CD4-positive, alpha-beta T cell treated with Interleukin-15 for 1 hour (primary cell): ENCODE measurements at regions not wholly inside any gene's neighbourhood (a gene's known extent, or its start where the extent isn't known, plus 50 kb on each side); places are given as distances from the start of the nearest gene placed in this dataset.
"Not testable (repeated sequence)": the region's sequence is repeated elsewhere in the genome, so short reads cannot be mapped to it uniquely, and the experiment has no call there.

ENCODE experiments used
- DNase-seq: peaks from one replicate; pipeline ENCODE4 v3.0.0-alpha.2; 2020

DNA sequence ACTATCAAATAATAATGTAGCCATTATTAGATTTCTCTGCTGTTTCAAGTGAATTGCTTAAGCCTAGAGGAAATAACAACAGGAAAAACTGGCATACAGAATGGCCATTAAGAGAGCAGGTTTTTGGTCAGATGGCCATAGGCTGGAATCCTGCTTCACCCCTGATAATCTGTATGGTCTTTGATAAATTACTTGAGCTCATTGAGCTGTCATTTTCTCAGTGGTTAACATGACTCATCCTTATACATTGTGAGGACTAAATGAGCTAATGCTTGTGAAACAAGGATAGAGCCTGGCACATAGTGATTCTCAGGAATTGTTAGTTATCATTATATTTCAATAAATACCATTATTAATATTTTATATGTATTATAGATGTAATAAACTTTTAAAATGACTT lies 516.5 kb downstream of the KIF4B start:
- DNase-seq, result no peak

DNA sequence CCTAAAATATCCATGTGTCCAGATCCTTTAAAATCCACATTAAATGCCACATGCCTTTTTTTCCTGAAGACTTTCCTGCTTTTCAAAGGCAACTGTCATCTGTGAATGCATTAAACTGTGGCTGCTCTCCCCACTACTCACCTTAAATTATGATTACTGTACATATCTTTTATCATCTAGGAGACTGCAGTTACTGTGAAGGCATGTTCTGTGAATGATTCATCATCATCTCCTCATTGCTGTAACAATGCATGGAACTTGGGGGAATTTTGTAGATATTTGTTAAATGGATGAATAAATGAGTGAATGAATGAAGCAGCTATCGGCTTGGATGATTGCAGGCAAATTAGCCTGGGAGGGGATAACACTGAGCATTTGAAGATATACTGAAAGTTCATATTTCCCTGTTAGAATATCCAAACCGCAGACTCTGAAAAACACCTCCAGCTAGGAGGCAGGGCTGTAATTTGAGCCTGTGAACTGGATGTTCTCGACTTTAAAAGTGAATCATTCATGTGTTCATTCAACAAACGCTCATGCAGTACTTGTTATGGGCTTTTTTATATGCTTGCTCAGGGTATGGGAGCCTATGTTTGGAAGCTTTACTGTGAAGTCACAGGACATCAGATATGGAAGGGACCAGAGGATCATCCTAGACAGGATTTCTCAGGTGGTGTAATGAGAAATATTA lies 519.2 kb downstream of the KIF4B start:
- no peak for DNase-seq

DNA sequence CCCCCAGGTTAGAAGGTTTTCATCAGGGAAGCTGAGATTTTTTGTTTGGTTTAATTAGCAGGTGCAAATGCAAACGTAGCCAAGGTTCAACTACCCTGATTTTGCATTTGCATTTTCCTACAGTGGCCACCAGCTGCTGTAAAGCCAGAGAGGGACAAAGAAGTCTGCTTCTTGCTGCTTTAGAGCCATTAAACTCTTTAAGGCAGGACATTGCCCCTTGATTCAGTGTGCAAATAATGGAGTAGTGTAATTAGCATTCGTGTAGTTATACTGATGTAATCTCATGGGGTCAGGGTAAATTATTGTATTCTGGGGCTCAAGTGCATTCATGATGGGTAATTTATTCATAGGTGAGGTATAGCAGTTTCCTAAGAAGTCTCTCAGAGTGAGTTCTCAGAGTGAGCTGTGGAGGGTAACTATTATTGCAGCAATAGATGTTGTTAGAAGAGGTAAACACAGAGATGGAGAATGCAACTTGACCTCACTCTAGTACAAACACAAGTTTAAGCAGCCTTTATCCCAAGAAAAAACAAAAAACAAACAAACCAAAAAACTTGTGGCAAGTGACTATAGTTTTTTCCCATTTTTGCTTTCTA lies 526.5 kb downstream of the KIF4B start:
- no peak for DNase-seq

DNA sequence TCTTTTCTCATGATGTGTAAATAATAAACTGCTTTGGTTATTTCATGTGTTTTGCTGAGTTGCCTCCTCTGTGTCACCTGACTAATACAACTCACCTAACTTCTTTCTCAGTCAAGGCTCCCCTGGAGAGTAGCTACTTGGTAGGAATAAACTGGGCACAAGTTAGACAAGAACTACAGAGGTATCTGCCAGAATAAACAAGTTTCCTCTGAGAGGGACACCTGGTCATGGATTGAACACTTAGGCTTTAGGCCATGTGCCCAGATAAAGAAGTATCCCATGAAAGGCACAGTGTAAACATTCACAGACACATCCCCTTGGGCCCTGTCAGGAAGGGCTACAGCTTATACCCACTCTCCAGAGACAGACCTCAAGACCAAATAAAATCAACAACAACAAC lies 532.5 kb downstream of the KIF4B start:
- DNase-seq, result no peak

DNA sequence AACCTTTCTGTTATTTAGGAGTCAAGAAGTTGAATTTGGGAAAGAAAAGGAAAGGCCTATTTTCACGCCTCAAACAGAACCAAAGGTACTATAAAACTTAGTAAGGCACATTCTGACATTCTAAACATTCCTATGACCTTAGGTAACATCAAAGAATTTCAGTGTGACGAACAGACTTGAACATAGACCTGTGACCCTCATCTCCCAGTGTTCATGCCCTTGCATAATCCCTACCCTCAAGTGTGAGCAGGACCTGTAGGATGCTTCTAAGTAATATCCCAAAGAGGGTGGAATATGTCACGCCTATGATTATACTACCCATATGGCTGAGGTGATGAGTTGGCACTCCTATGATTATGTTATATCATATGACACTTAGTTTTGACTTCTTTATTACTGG lies 540.9 kb downstream of the KIF4B start:
- no peak for DNase-seq

DNA sequence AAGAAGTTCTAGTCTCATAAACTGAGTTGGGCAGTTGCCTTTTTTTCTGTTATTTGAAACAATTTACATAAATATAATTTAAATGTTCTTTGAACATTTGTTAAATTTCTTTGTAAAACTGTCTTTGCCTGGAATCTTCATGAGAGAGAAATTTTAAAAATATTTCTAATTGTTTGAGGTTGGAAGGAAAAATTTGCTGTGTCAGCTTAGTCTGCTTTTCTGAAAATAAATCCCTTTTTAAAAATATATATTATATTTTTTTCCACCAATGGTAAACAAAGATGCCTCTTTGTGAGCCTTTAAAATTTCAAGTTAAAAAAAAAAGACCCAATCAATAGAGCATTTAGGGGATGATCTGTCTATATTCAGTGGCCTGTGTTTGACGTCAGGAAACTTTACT lies 542.7 kb downstream of the KIF4B start:
- DNase-seq, result no peak

DNA sequence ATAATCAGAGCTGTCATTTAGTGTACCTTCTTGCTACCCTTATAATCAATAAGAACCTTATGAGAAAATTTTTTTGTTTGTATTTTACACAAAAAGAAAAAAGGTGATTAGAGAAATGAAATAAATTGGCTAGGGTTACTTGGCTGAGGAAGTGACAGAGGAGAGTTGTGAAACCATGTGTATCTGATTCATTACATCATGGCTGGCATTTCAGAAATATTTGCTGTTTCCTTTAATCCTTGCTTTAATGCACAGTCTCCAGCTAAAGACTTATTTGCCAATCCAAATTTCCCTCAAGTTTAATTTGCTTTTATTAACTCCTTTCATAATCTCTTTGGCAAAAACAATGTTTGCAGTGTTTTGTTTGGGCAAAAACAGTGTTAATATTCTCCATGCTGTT lies 543.1 kb downstream of the KIF4B start:
- no peak for DNase-seq

DNA sequence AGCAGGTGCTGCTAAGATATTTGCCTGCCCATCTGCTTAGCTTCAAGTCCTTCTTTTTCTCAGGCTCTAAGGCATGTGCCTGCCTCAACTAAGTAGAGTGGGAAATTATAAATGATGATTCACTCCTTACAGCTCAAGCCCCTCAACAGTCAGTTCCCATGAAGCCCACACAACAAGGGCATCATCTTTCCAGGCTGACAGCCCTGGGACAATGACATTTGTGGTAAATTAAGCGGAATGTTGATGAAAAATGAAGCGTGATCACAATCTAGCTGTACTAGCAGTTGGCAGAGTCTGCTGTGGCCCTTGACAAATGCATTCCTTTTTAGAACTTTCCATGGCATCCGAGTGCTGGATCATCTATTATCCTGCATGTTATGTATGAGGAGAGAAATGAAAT lies 548.6 kb downstream of the KIF4B start:
- DNase-seq, result no peak

DNA sequence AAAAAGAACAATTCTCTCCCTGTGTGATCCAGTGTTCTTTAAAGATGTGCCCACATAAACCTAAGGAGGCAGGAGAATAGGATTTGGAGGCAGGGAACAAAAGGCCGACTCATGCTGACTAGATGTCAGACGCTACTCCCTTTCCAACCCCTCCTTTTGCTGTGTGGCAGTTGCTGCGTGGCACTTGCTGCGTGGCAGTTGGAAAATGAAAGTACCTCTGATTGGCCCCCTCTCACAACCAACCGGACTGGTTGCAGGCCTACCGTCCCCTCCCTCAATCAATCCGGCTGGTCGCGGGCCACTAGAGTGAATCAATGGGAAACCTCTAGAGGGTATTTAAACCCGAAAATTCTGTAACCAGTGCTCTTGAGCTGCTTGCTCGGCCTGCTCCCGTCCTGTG lies 551.0 kb downstream of the KIF4B start:
- no peak for DNase-seq

DNA sequence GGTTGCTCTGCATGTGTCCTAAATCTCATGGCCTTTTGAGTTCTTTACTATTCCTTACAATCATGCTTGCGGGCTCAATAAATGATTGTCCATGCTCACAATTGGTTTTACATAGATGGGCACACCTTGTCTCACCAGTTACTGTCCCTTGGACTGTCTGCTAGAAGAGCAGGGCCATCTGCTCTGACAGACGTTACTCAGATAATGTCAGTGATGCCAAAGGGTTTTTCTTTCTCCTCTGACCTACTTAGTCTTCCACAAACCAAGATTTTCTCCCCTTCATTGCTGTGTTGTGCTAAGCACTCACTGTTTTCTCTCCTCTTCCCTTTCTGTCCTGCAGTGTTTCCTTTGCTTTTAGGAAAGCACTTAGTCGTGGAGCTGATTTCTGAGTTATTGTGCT lies 562.3 kb downstream of the KIF4B start:
- no peak for DNase-seq

DNA sequence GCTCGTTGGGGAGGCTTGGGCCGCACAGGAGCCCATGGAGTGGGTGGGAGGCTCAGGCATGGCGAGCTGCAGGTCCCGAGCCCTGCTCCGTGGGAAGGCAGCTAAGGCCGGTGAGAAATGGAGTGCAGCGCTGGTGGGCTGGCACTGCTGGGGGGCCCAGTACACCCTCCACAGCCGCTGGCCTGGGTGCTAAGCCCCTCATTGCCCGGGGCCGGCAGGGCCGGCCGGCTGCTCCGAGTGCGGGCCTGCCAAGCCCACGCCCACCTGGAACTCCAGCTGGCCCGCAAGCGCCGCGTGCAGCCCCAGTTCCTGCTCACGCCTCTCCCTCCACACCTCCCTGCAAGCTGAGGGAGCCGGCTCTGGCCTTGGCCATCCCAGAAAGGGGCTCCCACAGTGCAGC lies 573.3 kb downstream of the KIF4B start:
- DNase-seq, result not testable (repeated sequence)

DNA sequence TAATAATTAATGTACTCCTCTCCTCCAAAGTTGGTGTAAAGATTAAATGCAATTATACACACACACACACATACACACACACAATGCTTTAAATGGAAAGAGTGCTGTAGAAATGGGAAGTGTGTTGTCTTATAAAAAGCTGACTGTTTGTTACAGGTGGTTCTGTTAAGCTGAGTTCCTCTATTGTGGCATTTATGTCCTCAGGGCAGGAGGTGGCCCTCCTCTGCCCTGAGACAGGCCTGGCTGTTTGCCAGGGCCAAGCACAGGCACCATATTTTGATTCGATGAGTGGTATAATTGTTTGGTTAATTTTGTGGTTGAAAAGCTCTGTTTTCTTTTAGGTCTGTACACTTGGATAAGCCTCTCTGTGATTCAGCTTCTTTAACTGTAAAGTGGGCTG lies 573.9 kb downstream of the KIF4B start:
- no peak for DNase-seq

DNA sequence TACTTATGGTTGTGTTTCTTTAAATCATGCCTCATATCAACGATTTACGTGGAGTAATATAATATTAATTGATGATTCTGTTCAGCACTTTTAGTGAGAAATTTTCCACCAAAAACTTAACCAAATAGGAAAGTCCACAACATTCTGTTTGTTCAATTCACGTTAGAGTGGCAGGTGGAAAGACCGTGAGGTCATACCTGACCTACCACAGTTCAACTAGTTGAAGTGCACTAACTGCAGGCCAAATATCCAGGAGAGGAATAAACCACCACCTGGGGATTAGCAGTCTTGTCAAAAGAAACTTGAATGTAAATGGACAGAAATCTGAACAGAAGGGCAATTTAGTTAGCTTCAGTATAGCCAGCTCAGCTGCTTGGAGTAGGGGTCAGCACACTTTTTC lies 577.7 kb downstream of the KIF4B start:
- no peak for DNase-seq

DNA sequence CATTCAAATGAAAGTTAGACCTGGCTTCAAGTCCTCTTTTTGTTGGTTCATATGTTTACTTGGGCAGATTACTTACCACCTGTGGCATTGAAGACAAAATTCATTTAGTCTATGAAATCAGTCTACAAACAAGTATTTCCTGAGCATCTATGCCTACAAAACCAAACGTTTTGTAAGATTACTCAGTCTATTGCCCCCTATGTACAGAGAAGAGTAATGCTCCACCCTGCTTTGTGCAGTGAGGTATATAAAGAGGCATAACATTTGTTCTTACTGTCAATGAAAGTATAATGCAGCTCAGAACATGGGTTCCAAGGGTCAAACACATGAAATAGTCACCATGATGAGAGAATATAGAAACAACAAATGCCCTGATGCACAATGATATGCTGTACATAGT lies 580.7 kb downstream of the KIF4B start:
- no peak for DNase-seq

DNA sequence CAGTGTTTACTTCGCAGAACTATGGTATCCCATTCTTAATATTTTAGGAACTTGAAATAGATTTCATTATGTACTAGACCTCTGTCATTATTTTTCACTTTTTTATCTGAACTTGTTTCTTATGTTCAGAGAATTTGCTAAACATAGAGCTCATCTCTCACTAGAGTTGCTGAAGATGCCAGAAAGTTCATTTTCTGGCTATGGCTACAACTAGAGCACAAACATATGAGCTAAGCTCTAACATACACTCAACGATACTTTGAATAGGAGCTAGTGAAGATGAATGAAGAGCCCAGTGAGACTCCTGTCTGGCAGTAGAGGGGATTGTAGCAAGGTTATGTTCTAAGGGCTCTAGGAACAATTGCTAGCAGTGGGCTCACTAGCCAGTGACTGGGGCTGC lies 582.2 kb downstream of the KIF4B start:
- no peak for DNase-seq

DNA sequence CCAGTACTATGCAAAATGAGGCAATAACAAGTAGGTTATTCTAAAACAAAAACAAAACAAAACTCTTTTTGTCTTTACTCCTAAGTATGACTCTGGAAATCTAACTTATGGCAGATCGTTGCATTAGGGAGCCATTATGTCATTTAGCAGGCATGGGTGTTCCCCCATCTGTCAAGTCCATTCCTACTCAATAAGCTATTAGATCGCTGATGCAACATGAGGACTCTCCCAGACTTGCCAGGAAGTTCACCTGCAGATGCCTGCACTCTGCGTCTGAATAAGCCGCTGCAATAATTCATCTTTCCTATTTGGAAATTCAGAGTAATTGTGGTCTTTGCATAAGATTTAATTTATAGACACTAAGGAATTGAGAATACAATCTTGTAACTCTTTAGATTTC lies 585.0 kb downstream of the KIF4B start:
- no peak for DNase-seq

DNA sequence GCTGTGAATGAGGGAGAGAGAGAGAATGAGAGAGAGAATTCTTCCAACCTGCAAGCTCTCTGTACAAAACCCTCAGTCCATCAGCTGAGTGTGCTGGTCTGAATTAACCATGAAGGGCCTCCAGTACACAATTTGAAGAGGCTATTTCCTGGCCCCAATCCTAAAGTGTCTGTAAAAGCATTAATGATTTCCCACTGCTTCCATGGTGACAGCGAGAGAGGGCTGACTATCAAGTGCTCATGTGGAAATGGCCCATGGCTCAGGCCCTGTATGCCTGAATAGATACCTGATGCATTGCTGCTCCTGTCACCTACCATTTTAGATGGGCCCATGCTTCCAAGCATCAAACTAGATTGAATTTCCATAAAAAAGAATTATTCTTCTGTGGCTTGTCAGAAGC lies 592.4 kb downstream of the KIF4B start:
- DNase-seq, result no peak

DNA sequence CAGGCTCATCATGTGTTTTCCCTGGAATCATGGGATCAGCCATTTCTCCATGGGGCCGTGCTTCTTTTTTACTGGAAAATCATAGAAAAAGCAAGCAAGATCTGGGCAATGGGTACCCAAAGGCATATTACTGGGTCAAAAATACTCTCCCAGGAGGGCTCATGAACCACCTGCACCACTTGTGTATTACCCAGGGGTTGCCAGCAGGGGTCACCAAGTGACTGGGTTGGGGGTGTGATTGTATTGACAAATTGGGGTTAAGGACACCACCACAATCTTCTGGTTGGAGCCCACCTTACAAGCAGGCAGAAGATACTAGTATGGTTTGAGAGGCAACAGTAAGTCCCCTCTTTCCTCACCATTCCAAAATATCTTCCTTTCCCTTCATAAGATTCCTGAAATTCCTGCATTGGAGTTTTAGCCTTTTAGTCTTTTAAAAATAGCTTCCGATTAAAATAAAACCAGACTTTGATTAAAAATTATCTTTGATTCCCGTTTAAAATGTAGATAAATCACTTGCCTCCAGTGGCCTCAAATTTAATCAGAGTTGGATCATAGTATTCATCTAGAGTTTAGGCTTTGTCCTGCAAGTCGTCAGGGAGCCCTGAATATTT lies 603.3 kb downstream of the KIF4B start:
- DNase-seq, result no peak

DNA sequence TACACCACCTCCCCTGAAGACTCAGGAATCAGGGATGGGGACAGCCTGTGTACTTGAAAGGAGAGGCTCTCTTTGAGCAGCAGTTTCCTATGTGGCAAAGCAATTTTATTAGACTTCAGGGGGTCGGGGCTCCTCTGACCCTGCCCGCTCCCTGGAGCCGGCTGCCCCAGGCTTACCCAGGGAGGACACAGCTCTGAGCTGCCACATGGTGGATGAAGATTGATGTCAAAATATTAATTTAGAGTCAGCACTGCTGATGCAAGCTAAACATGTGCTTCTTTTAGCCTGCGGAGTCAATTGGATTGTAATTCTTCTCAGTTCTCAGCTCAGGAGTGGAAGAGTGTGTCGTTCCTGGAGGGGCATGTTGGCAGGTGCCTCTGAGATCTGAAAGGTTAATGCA lies 606.1 kb downstream of the KIF4B start:
- DNase-seq, result no peak

DNA sequence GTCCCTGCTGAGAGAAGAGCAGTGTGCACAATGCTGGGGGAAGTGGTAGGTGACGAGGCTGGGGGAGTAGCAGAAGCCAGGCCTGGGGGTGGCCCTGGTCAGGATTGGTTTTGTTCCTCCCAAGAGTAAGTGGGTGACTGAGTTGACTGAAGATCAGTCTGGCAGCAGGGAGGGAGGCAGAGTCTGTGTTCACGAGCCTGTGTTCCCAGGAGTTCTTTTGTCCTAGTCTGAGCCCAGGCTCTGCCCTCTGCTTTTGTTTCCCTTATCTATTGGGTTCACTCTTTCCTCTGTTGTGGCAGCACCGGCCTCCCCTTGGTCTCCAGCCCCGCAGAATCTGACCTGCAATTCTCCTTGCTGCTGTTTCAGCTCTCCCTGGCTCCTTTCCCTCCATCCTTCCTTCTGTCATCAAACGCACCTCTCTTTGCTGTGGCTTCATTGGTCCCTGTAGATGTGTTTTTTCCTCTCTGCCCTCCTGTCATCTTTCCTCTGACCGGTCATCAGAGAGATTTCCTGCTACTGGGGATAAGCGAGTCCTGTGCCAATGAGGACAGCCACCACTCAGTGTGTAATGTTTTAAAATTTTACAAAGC lies 607.4 kb downstream of the KIF4B start:
- DNase-seq, result no peak

DNA sequence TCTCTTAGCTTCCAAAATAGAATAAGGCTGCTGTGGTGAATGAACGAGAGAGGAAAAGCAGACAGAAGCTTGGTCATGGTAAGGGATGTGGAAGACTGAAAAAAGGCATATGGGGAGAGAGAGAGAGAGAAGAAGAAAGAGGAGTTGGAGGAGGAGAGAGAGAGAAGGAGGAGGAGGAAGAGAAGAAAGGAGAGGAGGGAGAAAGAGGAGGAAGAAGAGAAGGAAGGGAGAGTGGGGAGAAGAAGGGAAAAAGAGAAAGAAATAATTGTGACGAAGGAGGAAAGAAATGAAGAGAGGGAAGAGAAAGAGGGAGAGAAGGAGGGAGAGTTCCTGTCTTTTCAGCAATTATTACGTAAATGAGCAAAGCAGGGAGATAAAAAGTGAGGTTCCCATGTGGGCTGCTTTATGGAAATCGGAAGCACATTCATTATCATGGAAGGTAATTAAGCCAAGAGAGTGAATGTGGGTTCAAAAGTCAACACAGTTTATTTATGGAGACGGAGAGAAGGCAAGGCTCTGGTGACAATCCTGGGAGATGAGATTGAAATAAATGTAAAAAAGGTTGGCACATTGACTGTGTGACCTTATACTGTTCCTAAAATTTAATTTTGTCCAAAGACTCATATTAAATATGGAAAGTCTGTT lies 611.2 kb downstream of the KIF4B start:
- no peak for DNase-seq

DNA sequence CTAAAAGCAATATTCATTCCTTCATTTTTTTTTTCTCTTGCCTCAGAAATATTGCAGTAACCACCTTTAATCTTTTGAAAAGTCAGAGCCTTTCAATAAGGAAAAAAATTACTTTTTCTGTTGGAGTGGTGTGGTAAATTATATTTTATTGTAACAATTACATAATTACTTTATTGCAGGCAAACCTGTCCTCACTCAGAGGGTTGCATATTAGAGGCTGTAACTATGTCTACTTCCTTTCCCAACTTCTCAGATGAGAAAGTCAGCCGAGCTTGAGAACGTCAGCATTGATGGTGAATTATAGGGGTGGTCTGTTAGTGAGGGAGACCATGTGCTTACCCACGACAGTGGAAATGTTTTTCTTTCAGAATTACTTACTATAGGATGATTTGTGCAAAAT lies 611.8 kb downstream of the KIF4B start:
- DNase-seq, result no peak

DNA sequence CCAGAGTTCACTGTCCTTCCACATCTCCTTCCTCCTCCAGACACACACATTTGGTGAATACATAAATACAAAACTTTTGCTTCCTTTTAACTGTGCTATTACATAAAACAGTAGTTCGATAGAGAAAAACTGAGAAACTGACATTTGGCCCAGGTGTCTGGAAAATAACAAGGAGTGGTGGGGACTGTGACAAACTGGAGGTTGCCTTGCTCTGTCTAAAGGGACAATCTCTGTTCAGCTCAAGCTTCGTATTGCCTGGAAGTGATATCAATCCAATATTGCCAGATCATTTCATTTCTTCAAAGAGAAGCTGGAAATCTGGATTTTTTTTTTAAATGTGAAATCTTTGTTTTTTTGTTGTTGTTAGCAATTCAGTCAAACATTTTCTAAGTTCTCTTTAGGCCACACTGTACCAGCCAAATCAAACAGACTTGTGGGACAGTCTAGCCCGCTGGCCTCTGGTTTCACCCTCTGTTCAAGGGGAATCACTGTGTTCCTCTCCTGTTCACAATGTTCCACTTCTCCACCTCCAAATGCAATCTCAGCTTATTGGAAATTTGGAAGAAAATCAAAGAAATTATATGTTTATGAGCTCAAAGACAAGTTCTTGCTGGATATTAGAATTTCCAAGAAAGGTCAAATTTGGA lies 612.5 kb downstream of the KIF4B start:
- no peak for DNase-seq
